GM23338 (cell line): ENCODE measurements at regions not wholly inside any gene's neighbourhood (a gene's known extent, or its start where the extent isn't known, plus 50 kb on each side); places are given as distances from the start of the nearest gene placed in this dataset.

Source experiments
- ATAC-seq: fragments of 200-7000 bp; cut with Tn5 transposase; 3 replicates; pipeline ENCODE4 v1.9.1; 2020
- DNase-seq: peaks from one replicate; pipeline ENCODE4 v3.0.0-alpha.2; 2015; ENCODE audit warnings: low spot score
- H2AFZ ChIP-seq: fragments of 200-600 bp; sonication (generic); 2 replicates; pipeline ENCODE4 v1.8.0; 2016; ENCODE audit warnings: antibody characterized with exemption, mild to moderate bottlenecking, moderate library complexity
- H3F3A ChIP-seq: fragments of 200-600 bp; sonication (generic); replicated peaks from 2 replicates; pipeline ENCODE4 v1.8.0; 2017; ENCODE audit warnings: antibody characterized with exemption, mixed run types, low read depth
- H3K27ac ChIP-seq: fragments of 200-600 bp; sonication (generic); 2 replicates; pipeline ENCODE4 v1.6.1; 2016; ENCODE audit warnings: low read depth
- H3K27me3 ChIP-seq: fragments of 200-600 bp; sonication (generic); 2 replicates; pipeline ENCODE4 v1.8.0; 2016; ENCODE audit warnings: mild to moderate bottlenecking, mixed run types, moderate library complexity; ENCODE audit not compliant: insufficient read depth
- H3K36me3 ChIP-seq: fragments of 200-600 bp; sonication (generic); 2 replicates; pipeline ENCODE4 v1.8.0; 2016; ENCODE audit warnings: mild to moderate bottlenecking; ENCODE audit not compliant: insufficient read depth
- H3K4me1 ChIP-seq: fragments of 200-600 bp; sonication (generic); 2 replicates; pipeline ENCODE4 v1.8.0; 2016; ENCODE audit warnings: mild to moderate bottlenecking, moderate library complexity; ENCODE audit not compliant: insufficient read depth
- H3K4me2 ChIP-seq: fragments of 200-600 bp; sonication (generic); 2 replicates; pipeline ENCODE4 v1.7.1; 2017; ENCODE audit warnings: mixed run types
- H3K4me3 ChIP-seq: fragments of 200-600 bp; sonication (generic); 2 replicates; pipeline ENCODE4 v1.6.1; 2016; ENCODE audit warnings: mixed run types
- H3K79me2 ChIP-seq: fragments of 200-600 bp; sonication (generic); replicated peaks from 2 replicates; pipeline ENCODE4 v1.8.0; 2017; ENCODE audit warnings: mild to moderate bottlenecking; ENCODE audit not compliant: insufficient read depth
- H3K9me2 ChIP-seq: fragments of 200-600 bp; sonication (generic); 2 replicates; pipeline ENCODE4 v1.8.0; 2017; ENCODE audit not compliant: insufficient read depth
- H4K20me1 ChIP-seq: fragments of 200-600 bp; sonication (generic); replicated peaks from 2 replicates; pipeline ENCODE4 v1.8.0; 2017; ENCODE audit warnings: mild to moderate bottlenecking; ENCODE audit not compliant: insufficient read depth
- H3K27ac Mint-ChIP-seq: 2 replicates; pipeline ENCODE4 v1.8.0; 2020; ENCODE audit warnings: inconsistent platforms, mild to moderate bottlenecking, moderate library complexity, mixed read lengths
- H3K27me3 Mint-ChIP-seq: 3 replicates; pipeline ENCODE4 v1.8.0; 2022; ENCODE audit warnings: low read depth, mild to moderate bottlenecking, moderate library complexity, mixed read lengths, inconsistent platforms; ENCODE audit not compliant: insufficient read depth, poor library complexity
- H3K36me3 Mint-ChIP-seq: 3 replicates; pipeline ENCODE4 v1.8.0; 2021; ENCODE audit warnings: low read depth, mild to moderate bottlenecking, inconsistent platforms, moderate library complexity, mixed read lengths
- H3K4me1 Mint-ChIP-seq: 3 replicates; pipeline ENCODE4 v1.8.0; 2020; ENCODE audit warnings: mild to moderate bottlenecking, inconsistent platforms, mixed read lengths
- H3K4me3 Mint-ChIP-seq: 3 replicates; pipeline ENCODE4 v1.8.0; 2021; ENCODE audit warnings: moderate library complexity, mild to moderate bottlenecking, inconsistent platforms, mixed read lengths
- H3K9me3 Mint-ChIP-seq: 3 replicates; pipeline ENCODE4 v1.8.0; 2020; ENCODE audit warnings: moderate library complexity, mild to moderate bottlenecking, inconsistent platforms, mixed read lengths
- EZH2phosphoT487 ChIP-seq: fragments of 200-600 bp; sonication (generic); IDR thresholded peaks from one replicate; pipeline ENCODE4 v1.8.1; 2018; ENCODE audit warnings: antibody characterized with exemption; ENCODE audit not compliant: unreplicated experiment
- JUNB ChIP-seq: IDR thresholded peaks from one replicate; pipeline ENCODE4 v1.6.1; 2016; ENCODE audit warnings: antibody characterized with exemption; ENCODE audit not compliant: unreplicated experiment
- NANOG ChIP-seq: IDR thresholded peaks from 2 replicates; pipeline ENCODE4 v1.6.1; 2016; ENCODE audit warnings: antibody characterized with exemption, borderline replicate concordance
- POLR2AphosphoS5 ChIP-seq: IDR thresholded peaks from 2 replicates; pipeline ENCODE4 v1.6.1; 2016; ENCODE audit warnings: antibody characterized with exemption, low read depth
- STAT1 ChIP-seq: IDR thresholded peaks from one replicate; pipeline ENCODE4 v1.6.1; 2016; ENCODE audit warnings: antibody characterized with exemption; ENCODE audit not compliant: unreplicated experiment
- ZNF114 ChIP-seq: fragments of 250-450 bp; sonication (Bioruptor Pico); IDR thresholded peaks from 2 replicates; pipeline ENCODE4 v1.5.0; 2020; ENCODE audit warnings: mild to moderate bottlenecking, moderate library complexity
- ZNF331 ChIP-seq: fragments of 250-450 bp; sonication (Bioruptor Pico); IDR thresholded peaks from 2 replicates; pipeline ENCODE4 v1.5.0; 2020; ENCODE audit warnings: low read depth, mild to moderate bottlenecking, moderate library complexity
- TF ChIP-seq, protein P1 (sequence below), 2 experiments: fragments of 200-600 bp in 1 of 2; sonication (generic) in 1 of 2; conservative IDR thresholded peaks; 2 replicates each; pipeline versions ENCODE4 v1.5.1 to v1.6.1; 2016 to 2017; ENCODE audit warnings: antibody characterized with exemption in 2 of 2, low read depth in 2 of 2, mild to moderate bottlenecking in 2 of 2, moderate library complexity in 1 of 2
- TF ChIP-seq, protein P2 (sequence below): IDR thresholded peaks from one replicate; pipeline ENCODE4 v1.6.1; 2018; ENCODE audit warnings: antibody characterized with exemption; ENCODE audit not compliant: unreplicated experiment
- TF ChIP-seq, protein P3 (sequence below): IDR thresholded peaks from 2 replicates; pipeline ENCODE4 v1.6.1; 2016; ENCODE audit warnings: antibody characterized with exemption

DNA sequence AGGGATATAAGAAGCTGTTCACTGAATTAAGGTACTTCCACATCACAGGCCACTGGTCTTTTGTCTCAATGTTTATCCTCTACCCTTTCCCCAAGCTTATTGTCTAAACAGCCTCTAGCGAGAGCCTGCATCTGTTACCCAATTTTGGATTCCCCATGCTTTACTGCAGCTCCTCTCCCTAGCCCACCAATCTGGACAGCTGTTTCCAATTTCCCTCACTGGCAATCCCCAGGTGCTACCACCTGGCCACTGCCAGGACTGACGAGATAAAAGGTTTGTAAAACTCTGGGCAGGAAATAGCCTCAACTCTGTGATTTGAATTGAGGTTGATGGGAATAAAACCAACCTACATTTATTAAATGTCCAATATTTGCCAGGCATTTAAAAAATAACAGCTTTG is 58.0 kb upstream of the TEX9 start:
- Mint-ChIP-seq H3K4me1 (peaks cover 23% of the 10 kb centered on the region), H3K4me3 (no peak overlapping the region), H3K9me3 (peaks cover 10% of the 10 kb centered on the region; the same call in 1 of the 3 replicates), H3K27ac (no peak overlapping the region), H3K27me3 (peaks cover 3% of the 10 kb centered on the region), H3K36me3 (peaks cover 7% of the 10 kb centered on the region; the same call in 1 of the 3 replicates)
- Histone ChIP-seq H3K79me2 (no peaks in the 10 kb centered on the region), H3K4me3 (no peak overlapping the region), H3K4me2 (no peak overlapping the region), H3K27me3 (no peaks in the 10 kb centered on the region), H3K9me2 (no peaks in the 10 kb centered on the region; the same call in 1 of the 2 replicates), H3F3A (no peaks in the 10 kb centered on the region), H2AFZ (no peak overlapping the region; the same call in 1 of the 2 replicates), H3K36me3 (no peaks in the 10 kb centered on the region), H3K27ac (no peak overlapping the region), H3K4me1 (peaks cover 20% of the 10 kb centered on the region), H4K20me1 (no peaks in the 10 kb centered on the region)
- ATAC-seq (peak; percentile 53; the same call in 2 of the 3 replicates), DNase-seq (peak; percentile 40)
- no peak for TF ChIP-seq STAT1
- TF ChIP-seq JUNB, result no peak
- TF ChIP-seq, protein P1, sequence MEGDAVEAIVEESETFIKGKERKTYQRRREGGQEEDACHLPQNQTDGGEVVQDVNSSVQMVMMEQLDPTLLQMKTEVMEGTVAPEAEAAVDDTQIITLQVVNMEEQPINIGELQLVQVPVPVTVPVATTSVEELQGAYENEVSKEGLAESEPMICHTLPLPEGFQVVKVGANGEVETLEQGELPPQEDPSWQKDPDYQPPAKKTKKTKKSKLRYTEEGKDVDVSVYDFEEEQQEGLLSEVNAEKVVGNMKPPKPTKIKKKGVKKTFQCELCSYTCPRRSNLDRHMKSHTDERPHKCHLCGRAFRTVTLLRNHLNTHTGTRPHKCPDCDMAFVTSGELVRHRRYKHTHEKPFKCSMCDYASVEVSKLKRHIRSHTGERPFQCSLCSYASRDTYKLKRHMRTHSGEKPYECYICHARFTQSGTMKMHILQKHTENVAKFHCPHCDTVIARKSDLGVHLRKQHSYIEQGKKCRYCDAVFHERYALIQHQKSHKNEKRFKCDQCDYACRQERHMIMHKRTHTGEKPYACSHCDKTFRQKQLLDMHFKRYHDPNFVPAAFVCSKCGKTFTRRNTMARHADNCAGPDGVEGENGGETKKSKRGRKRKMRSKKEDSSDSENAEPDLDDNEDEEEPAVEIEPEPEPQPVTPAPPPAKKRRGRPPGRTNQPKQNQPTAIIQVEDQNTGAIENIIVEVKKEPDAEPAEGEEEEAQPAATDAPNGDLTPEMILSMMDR (conservative IDR thresholded peaks at IDR 0.05; ENCODE audit: low read depth in 2 of 2), result no peak
- no peak for TF ChIP-seq ZNF114 (CRISPR knock-in tag)
- TF ChIP-seq, protein P2, sequence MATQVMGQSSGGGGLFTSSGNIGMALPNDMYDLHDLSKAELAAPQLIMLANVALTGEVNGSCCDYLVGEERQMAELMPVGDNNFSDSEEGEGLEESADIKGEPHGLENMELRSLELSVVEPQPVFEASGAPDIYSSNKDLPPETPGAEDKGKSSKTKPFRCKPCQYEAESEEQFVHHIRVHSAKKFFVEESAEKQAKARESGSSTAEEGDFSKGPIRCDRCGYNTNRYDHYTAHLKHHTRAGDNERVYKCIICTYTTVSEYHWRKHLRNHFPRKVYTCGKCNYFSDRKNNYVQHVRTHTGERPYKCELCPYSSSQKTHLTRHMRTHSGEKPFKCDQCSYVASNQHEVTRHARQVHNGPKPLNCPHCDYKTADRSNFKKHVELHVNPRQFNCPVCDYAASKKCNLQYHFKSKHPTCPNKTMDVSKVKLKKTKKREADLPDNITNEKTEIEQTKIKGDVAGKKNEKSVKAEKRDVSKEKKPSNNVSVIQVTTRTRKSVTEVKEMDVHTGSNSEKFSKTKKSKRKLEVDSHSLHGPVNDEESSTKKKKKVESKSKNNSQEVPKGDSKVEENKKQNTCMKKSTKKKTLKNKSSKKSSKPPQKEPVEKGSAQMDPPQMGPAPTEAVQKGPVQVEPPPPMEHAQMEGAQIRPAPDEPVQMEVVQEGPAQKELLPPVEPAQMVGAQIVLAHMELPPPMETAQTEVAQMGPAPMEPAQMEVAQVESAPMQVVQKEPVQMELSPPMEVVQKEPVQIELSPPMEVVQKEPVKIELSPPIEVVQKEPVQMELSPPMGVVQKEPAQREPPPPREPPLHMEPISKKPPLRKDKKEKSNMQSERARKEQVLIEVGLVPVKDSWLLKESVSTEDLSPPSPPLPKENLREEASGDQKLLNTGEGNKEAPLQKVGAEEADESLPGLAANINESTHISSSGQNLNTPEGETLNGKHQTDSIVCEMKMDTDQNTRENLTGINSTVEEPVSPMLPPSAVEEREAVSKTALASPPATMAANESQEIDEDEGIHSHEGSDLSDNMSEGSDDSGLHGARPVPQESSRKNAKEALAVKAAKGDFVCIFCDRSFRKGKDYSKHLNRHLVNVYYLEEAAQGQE, result no peak
- no peak for TF ChIP-seq EZH2phosphoT487
- TF ChIP-seq, protein P3, sequence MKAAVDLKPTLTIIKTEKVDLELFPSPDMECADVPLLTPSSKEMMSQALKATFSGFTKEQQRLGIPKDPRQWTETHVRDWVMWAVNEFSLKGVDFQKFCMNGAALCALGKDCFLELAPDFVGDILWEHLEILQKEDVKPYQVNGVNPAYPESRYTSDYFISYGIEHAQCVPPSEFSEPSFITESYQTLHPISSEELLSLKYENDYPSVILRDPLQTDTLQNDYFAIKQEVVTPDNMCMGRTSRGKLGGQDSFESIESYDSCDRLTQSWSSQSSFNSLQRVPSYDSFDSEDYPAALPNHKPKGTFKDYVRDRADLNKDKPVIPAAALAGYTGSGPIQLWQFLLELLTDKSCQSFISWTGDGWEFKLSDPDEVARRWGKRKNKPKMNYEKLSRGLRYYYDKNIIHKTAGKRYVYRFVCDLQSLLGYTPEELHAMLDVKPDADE, result no peak
- no peak for TF ChIP-seq NANOG
- TF ChIP-seq ZNF331 (CRISPR knock-in tag), result no peak

DNA sequence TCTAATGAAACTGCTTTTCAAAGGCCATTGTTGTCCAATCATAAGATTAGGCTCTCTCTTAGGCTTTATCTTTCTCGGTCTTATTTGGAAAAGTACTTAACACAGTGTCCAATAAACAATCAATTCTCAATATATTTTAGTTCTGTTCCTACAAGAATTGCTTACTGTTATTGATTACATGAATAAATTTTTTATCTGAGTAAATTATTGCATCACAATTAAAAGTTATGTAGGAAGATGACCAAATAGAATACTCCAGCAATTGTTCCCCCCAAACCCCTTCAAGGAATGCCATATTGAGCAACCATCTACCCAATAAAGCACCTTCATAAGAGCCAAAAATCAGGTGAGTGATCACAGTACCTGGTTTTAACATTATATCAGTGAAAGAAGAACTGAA is 55.0 kb upstream of the RFX7 start:
- no peaks in the 10 kb centered on the region for H3K9me3 Mint-ChIP-seq
- no peaks in the 10 kb centered on the region for H3K36me3 ChIP-seq
- H3K9me2 ChIP-seq, result no peaks in the 10 kb centered on the region; the same call in 1 of the 2 replicates
- H3K27me3 ChIP-seq, result no peaks in the 10 kb centered on the region
- H2AFZ ChIP-seq, result no peak overlapping the region
- no peak for DNase-seq
- TF ChIP-seq POLR2AphosphoS5 (no peak), JUNB (no peak), EZH2phosphoT487 (no peak)
- TF ChIP-seq, protein P1 (conservative IDR thresholded peaks at IDR 0.05; ENCODE audit: low read depth in 2 of 2), result no peak
- TF ChIP-seq, protein P2, result no peak
- H3K36me3 Mint-ChIP-seq, result no peaks in the 10 kb centered on the region; the same call in 2 of the 3 replicates
- H3K4me3 Mint-ChIP-seq, result no peak overlapping the region
- H4K20me1 ChIP-seq, result no peaks in the 10 kb centered on the region
- H3K27ac Mint-ChIP-seq, result no peak overlapping the region
- no peak overlapping the region for H3K4me3 ChIP-seq
- no peaks in the 10 kb centered on the region for H3K4me1 Mint-ChIP-seq
- H3F3A ChIP-seq, result no peaks in the 10 kb centered on the region
- H3K79me2 ChIP-seq, result no peaks in the 10 kb centered on the region
- no peaks in the 10 kb centered on the region for H3K4me1 ChIP-seq
- H3K4me2 ChIP-seq, result no peak overlapping the region
- H3K27ac ChIP-seq, result no peak overlapping the region
- no peaks in the 10 kb centered on the region for H3K27me3 Mint-ChIP-seq
- ATAC-seq, result no peak
